ENCODE measurements at regions not wholly inside any gene's neighbourhood (a gene's known extent, or its start where the extent isn't known, plus 50 kb on each side); places are given as distances from the start of the nearest gene placed in this dataset.

DNA sequence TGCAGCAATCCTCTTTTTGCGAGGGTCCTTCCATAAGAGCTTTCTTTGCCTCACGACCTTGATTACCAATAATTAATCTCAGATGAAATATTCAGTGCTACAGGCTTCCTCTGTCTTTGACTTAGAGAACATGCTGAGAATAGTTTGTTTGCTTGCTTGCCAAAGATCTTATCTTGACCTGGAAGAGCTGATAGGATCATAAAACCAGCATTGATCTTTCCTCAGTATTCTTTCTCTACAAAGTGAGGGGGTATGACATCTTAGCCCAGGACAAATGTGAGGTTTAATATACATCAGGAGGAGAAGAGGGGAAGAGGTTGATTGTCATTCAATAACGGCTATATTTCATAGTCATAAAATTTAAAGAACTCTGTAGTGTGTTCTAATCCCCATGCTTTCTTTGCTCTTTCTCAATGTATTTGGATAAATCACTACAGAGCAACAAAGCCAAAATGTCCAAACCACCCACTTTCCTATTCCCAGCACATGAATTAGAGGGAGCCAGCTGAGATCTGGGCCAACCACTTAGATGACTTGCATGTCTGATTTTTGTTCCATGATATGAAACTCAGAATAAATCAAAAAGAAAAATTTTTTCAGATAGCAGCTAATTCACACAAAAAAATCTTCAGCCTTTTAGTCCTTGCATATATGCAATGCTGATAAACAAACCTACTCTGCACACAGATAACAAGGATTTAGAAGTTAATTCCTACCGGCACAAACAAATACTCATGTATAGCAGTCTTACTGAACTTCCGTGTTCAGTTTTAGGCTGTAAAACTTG, 50.5 kb upstream of the IPO9 start:
- TF ChIP-seq, protein P1, sequence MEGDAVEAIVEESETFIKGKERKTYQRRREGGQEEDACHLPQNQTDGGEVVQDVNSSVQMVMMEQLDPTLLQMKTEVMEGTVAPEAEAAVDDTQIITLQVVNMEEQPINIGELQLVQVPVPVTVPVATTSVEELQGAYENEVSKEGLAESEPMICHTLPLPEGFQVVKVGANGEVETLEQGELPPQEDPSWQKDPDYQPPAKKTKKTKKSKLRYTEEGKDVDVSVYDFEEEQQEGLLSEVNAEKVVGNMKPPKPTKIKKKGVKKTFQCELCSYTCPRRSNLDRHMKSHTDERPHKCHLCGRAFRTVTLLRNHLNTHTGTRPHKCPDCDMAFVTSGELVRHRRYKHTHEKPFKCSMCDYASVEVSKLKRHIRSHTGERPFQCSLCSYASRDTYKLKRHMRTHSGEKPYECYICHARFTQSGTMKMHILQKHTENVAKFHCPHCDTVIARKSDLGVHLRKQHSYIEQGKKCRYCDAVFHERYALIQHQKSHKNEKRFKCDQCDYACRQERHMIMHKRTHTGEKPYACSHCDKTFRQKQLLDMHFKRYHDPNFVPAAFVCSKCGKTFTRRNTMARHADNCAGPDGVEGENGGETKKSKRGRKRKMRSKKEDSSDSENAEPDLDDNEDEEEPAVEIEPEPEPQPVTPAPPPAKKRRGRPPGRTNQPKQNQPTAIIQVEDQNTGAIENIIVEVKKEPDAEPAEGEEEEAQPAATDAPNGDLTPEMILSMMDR (IDR thresholded peaks at IDR 0.05), result no peak
- no peak for TF ChIP-seq ZFX (IDR thresholded peaks at IDR 0.05; ENCODE audit: borderline replicate concordance)

Data from 22Rv1 (cell line).